Endodermal cell (in vitro differentiated cells): ENCODE measurements at regions not wholly inside any gene's neighbourhood (a gene's known extent, or its start where the extent isn't known, plus 50 kb on each side); places are given as distances from the start of the nearest gene placed in this dataset.

Experiments used
- DNase-seq: peaks from one replicate; pipeline ENCODE4 v3.0.0-alpha.2; 2017
- H3K27ac ChIP-seq: 2 replicates; pipeline ENCODE4 v1.5.1; 2013; ENCODE audit warnings: mild to moderate bottlenecking, low read depth, low read length, moderate library complexity
- H3K27me3 ChIP-seq: 2 replicates; pipeline ENCODE4 v1.6.1; 2013; ENCODE audit warnings: mild to moderate bottlenecking, low read length, moderate library complexity; ENCODE audit not compliant: insufficient read depth, control insufficient read depth, poor library complexity, severe bottlenecking
- H3K36me3 ChIP-seq: 2 replicates; pipeline ENCODE4 v1.7.0; 2013; ENCODE audit warnings: mild to moderate bottlenecking, low read length, moderate library complexity; ENCODE audit not compliant: control insufficient read depth, insufficient read depth
- H3K4me1 ChIP-seq: one replicate; pipeline ENCODE4 v1.7.0; 2013; ENCODE audit warnings: low read length; ENCODE audit not compliant: control insufficient read depth, insufficient read depth
- H3K4me3 ChIP-seq: 2 replicates; pipeline ENCODE4 v1.5.1; 2013; ENCODE audit warnings: mild to moderate bottlenecking, low read length, moderate library complexity
- H3K9ac ChIP-seq: 2 replicates; pipeline ENCODE4 v1.6.1; 2013; ENCODE audit warnings: mild to moderate bottlenecking, low read length, moderate library complexity; ENCODE audit not compliant: poor library complexity, severe bottlenecking; ENCODE audit errors: extremely low read depth
- H3K9me3 ChIP-seq: 2 replicates; pipeline ENCODE4 v1.6.1; 2013; ENCODE audit warnings: mild to moderate bottlenecking, low read length, moderate library complexity; ENCODE audit not compliant: control insufficient read depth
- H3K27ac Mint-ChIP-seq: 2 replicates; pipeline ENCODE4 v1.8.0; 2020; ENCODE audit warnings: mixed read lengths
- H3K27me3 Mint-ChIP-seq: 2 replicates; pipeline ENCODE4 v1.8.0; 2021; ENCODE audit warnings: mild to moderate bottlenecking, mixed read lengths; ENCODE audit not compliant: insufficient read depth
- H3K36me3 Mint-ChIP-seq: 2 replicates; pipeline ENCODE4 v1.8.0; 2020; ENCODE audit warnings: low read depth, mixed read lengths
- H3K4me1 Mint-ChIP-seq: 2 replicates; pipeline ENCODE4 v1.8.0; 2020; ENCODE audit warnings: mixed read lengths
- H3K4me3 Mint-ChIP-seq: 2 replicates; pipeline ENCODE4 v1.8.0; 2020; ENCODE audit warnings: mild to moderate bottlenecking, moderate library complexity, mixed read lengths
- H3K9me3 Mint-ChIP-seq: 2 replicates; pipeline ENCODE4 v1.8.0; 2020; ENCODE audit warnings: mild to moderate bottlenecking, mixed read lengths
- CTCF ChIP-seq: fragments of 200-600 bp; sonication (generic); conservative IDR thresholded peaks from 2 replicates; pipeline ENCODE4 v1.5.0; 2021; ENCODE audit warnings: antibody characterized with exemption, mild to moderate bottlenecking
- WGBS, 2 experiments: methylation state at CpG; one replicate each; pipeline versions ENCODE4 v1.1.5 to v1.1.7; 2013; ENCODE audit warnings: missing lambda C conversion rate in 2 of 2, mixed read lengths in 1 of 2; ENCODE audit not compliant: insufficient coverage in 1 of 2, insufficient read length in 1 of 2; 5-methylcytosine and 5-hydroxymethylcytosine counted together

GRCh38 chr6:145270464-145270863 lies 464.9 kb downstream of the EPM2A start:
- TF ChIP-seq CTCF = no peak
- Histone ChIP-seq H3K4me1 (peaks cover 5% of the 10 kb centered on the region), H3K4me3 (no peak overlapping the region), H3K36me3 (no peaks in the 10 kb centered on the region), H3K27ac (no peak overlapping the region), H3K9me3 (no peaks in the 10 kb centered on the region), H3K9ac (no peak overlapping the region), H3K27me3 (no peaks in the 10 kb centered on the region)
- Mint-ChIP-seq H3K27ac (no peak overlapping the region), H3K4me3 (no peak overlapping the region), H3K9me3 (no peaks in the 10 kb centered on the region), H3K27me3 (no peaks in the 10 kb centered on the region), H3K4me1 (peaks cover 19% of the 10 kb centered on the region), H3K36me3 (no peaks in the 10 kb centered on the region)
- 97% methylated on average over 2 of the region's 2 CpGs; no CpG with 5 or more reads in 1 of the 2 experiments for WGBS, 2 experiments
- DNase-seq = no peak

- Histone ChIP-seq H3K9ac (no peak overlapping the region), H3K36me3 (no peaks in the 10 kb centered on the region), H3K4me3 (no peak overlapping the region), H3K27ac (no peak overlapping the region), H3K9me3 (no peaks in the 10 kb centered on the region), H3K27me3 (no peaks in the 10 kb centered on the region), H3K4me1 (peaks cover 5% of the 10 kb centered on the region)
- Mint-ChIP-seq H3K4me1 (peaks cover 14% of the 10 kb centered on the region), H3K9me3 (no peaks in the 10 kb centered on the region), H3K27ac (no peak overlapping the region), H3K36me3 (no peaks in the 10 kb centered on the region), H3K27me3 (no peaks in the 10 kb centered on the region), H3K4me3 (no peak overlapping the region)
- no peak for TF ChIP-seq CTCF
- WGBS, 2 experiments = 90% methylated on average over 4 of the region's 4 CpGs; no CpG with 5 or more reads in 1 of the 2 experiments
- DNase-seq = no peak
Observed at GRCh38 chr6:145271040-145271439, 464.3 kb downstream of the EPM2A start.

- no peaks in the 10 kb centered on the region for H3K36me3 Mint-ChIP-seq
- no peak for DNase-seq
- no peak overlapping the region for H3K27ac Mint-ChIP-seq
- WGBS, 2 experiments = 92% methylated on average over 2 of the region's 2 CpGs; no CpG with 5 or more reads in 1 of the 2 experiments
- H3K9me3 ChIP-seq = no peaks in the 10 kb centered on the region
- no peak for TF ChIP-seq CTCF
- H3K9me3 Mint-ChIP-seq = no peaks in the 10 kb centered on the region
- H3K27me3 Mint-ChIP-seq = no peaks in the 10 kb centered on the region
- no peaks in the 10 kb centered on the region for H3K27me3 ChIP-seq
- H3K27ac ChIP-seq = no peak overlapping the region
- no peak overlapping the region for H3K4me3 ChIP-seq
- H3K4me1 ChIP-seq = peaks cover 5% of the 10 kb centered on the region
- no peaks in the 10 kb centered on the region for H3K36me3 ChIP-seq
- peaks cover 12% of the 10 kb centered on the region for H3K4me1 Mint-ChIP-seq
- no peak overlapping the region for H3K9ac ChIP-seq
- H3K4me3 Mint-ChIP-seq = no peak overlapping the region
Observed at GRCh38 chr6:145271577-145271976, 463.7 kb downstream of the EPM2A start.
